Chondrocyte (in vitro differentiated cells): ENCODE measurements at regions not wholly inside any gene's neighbourhood (a gene's known extent, or its start where the extent isn't known, plus 50 kb on each side); places are given as distances from the start of the nearest gene placed in this dataset.

Experiments used
- DNase-seq: peaks from one replicate; pipeline ENCODE4 v3.0.0; 2021; ENCODE audit warnings: mixed read lengths, low spot score
- H3K27ac Mint-ChIP-seq: one replicate; pipeline ENCODE4 v1.8.0; 2021; ENCODE audit warnings: mild to moderate bottlenecking, moderate library complexity, mixed read lengths; ENCODE audit not compliant: unreplicated experiment
- H3K27me3 Mint-ChIP-seq: 2 replicates; pipeline ENCODE4 v1.8.0; 2021; ENCODE audit warnings: low read depth, mixed read lengths
- H3K36me3 Mint-ChIP-seq: 2 replicates; pipeline ENCODE4 v1.8.0; 2021; ENCODE audit warnings: low read depth, mixed read lengths
- H3K4me1 Mint-ChIP-seq: 2 replicates; pipeline ENCODE4 v1.8.0; 2021; ENCODE audit warnings: low read depth, mild to moderate bottlenecking, mixed read lengths
- H3K4me3 Mint-ChIP-seq: one replicate; pipeline ENCODE4 v1.8.0; 2021; ENCODE audit warnings: mild to moderate bottlenecking, moderate library complexity, mixed read lengths; ENCODE audit not compliant: unreplicated experiment
- H3K9me3 Mint-ChIP-seq: 2 replicates; pipeline ENCODE4 v1.8.0; 2021; ENCODE audit warnings: low read depth, mixed read lengths
- CTCF ChIP-seq: fragments of 200-600 bp; sonication (generic); IDR thresholded peaks from 2 replicates; pipeline ENCODE4 v1.5.0; 2021; ENCODE audit warnings: antibody characterized with exemption, mild to moderate bottlenecking, moderate library complexity

GRCh38 chr2:51707625-51708024 is 675.7 kb upstream of the NRXN1 start:
- Mint-ChIP-seq H3K4me3 (no peak overlapping the region), H3K4me1 (no peaks in the 10 kb centered on the region)

DNA sequence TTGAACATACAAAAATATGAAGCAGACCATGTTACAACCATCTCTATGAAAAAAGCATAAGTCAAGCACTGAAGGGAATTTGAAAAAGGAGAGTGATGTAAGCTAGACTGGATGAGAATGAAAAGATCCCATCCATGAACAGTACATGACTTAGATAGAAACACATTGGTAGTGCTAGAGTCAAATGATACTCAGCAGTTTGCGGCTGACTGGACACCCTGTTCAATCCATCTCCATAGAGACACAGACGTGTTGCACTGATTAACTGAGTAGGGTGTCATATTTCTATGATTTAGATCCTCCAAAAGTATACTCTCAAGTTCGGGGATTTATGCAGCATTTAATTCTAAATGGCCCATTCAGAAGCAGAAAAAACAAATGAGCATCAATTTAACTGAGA is 674.3 kb upstream of the NRXN1 start:
- no peak for TF ChIP-seq CTCF
- DNase-seq = no peak
- Mint-ChIP-seq H3K9me3 (no peaks in the 10 kb centered on the region), H3K4me3 (no peak overlapping the region), H3K4me1 (no peaks in the 10 kb centered on the region), H3K27me3 (peaks cover 8% of the 10 kb centered on the region), H3K36me3 (no peaks in the 10 kb centered on the region), H3K27ac (no peak overlapping the region)

More at GRCh38 chr2:51707625-51708024, 675.7 kb upstream of the NRXN1 start:
- no peak overlapping the region for H3K27ac Mint-ChIP-seq
- no peaks in the 10 kb centered on the region for H3K36me3 Mint-ChIP-seq
- no peak for TF ChIP-seq CTCF
- no peak for DNase-seq
- H3K27me3 Mint-ChIP-seq = peaks cover 4% of the 10 kb centered on the region
- H3K9me3 Mint-ChIP-seq = no peaks in the 10 kb centered on the region

GRCh38 chr2:51705417-51705816 is 673.5 kb upstream of the NRXN1 start:
- no peak overlapping the region for H3K27ac Mint-ChIP-seq
- TF ChIP-seq CTCF = no peak
- no peaks in the 10 kb centered on the region for H3K9me3 Mint-ChIP-seq
- no peak for DNase-seq
- H3K27me3 Mint-ChIP-seq = peaks cover 8% of the 10 kb centered on the region
- H3K4me1 Mint-ChIP-seq = no peaks in the 10 kb centered on the region
- H3K4me3 Mint-ChIP-seq = no peak overlapping the region
- H3K36me3 Mint-ChIP-seq = no peaks in the 10 kb centered on the region

DNA sequence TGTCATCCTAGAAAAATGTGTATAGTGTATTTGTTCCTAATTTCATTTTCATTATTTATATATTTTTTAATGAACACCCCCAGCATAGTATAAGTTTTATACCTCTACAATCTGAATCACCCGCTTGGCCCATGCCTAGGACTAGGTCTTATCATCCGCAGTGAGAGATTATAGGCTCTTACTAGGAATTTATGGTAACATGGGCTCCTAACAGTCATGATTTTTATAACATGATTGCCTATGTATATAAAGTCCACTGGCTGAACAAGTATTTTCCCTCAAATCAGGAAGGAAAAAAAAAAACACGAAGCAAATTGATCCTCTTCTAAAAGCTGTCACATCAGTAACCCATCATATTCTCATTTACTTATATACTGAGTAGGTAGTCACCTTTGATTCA is 666.1 kb upstream of the NRXN1 start:
- H3K4me1 Mint-ChIP-seq = peaks cover 10% of the 10 kb centered on the region
- H3K27ac Mint-ChIP-seq = no peak overlapping the region
- no peak overlapping the region for H3K4me3 Mint-ChIP-seq
- H3K36me3 Mint-ChIP-seq = no peaks in the 10 kb centered on the region
- no peak for TF ChIP-seq CTCF
- H3K27me3 Mint-ChIP-seq = peaks cover 6% of the 10 kb centered on the region
- DNase-seq = no peak
- H3K9me3 Mint-ChIP-seq = no peaks in the 10 kb centered on the region

- H3K4me3 Mint-ChIP-seq = no peak overlapping the region
- TF ChIP-seq CTCF = no peak
- no peaks in the 10 kb centered on the region for H3K36me3 Mint-ChIP-seq
- DNase-seq = no peak
- H3K27ac Mint-ChIP-seq = no peak overlapping the region
- peaks cover 2% of the 10 kb centered on the region for H3K27me3 Mint-ChIP-seq
- H3K9me3 Mint-ChIP-seq = no peaks in the 10 kb centered on the region
- H3K4me1 Mint-ChIP-seq = peaks cover 10% of the 10 kb centered on the region
Observed at GRCh38 chr2:51697095-51697494, 665.2 kb upstream of the NRXN1 start.
